ENCODE measurements at regions not wholly inside any gene's neighbourhood (a gene's known extent, or its start where the extent isn't known, plus 50 kb on each side); places are given as distances from the start of the nearest gene placed in this dataset.

- DNase-seq (no peak), ATAC-seq (no peak)
- no peak overlapping the region for H3K4me3 ChIP-seq
- peaks cover 0 to 16% (median 8%) of the 10 kb centered on the region in 9 donors for H3K4me1 ChIP-seq
- intact Hi-C loops (cut with DNase I), result loop anchor here in 6 of 10 donors (5.0 to 10.0 kb wide), 3 partner anchors 287 to 375 kb away; no protein-coding TSS in a partner anchor
- no peak for TF ChIP-seq CTCF (IDR thresholded peaks at IDR 0.05)
- H3K36me3 ChIP-seq, result no peaks in the 10 kb centered on the region
- WGBS, 2 donors, result 85 to 88% methylated on average over 3 of the region's 3 CpGs
- H3K27ac ChIP-seq, result no peak overlapping the region
- no peaks in the 10 kb centered on the region for H3K27me3 ChIP-seq
- peaks cover 0 to 9% (median 0%) of the 10 kb centered on the region in 11 donors for H3K9me3 ChIP-seq
These were observed 637.8 kb upstream of the PKDCC start for GRCh38 chr2:41410011-41410410.

GRCh38 chr2:41413813-41414485, 633.9 kb upstream of the PKDCC start:
- no peaks in the 10 kb centered on the region for H3K27me3 ChIP-seq
- H3K4me1 ChIP-seq, result peaks cover 0 to 9% (median 0%) of the 10 kb centered on the region in 9 donors
- H3K4me3 ChIP-seq, result no peak overlapping the region
- intact Hi-C loops (cut with DNase I), result loop anchor here in 8 of 10 donors (2.0 to 10.0 kb wide), 4 partner anchors 283 to 371 kb away; no protein-coding TSS in a partner anchor
- peak in 4 of 8 donors; percentile 51 to 65 (median 60) for ATAC-seq
- peaks cover 0 to 9% (median 0%) of the 10 kb centered on the region in 11 donors for H3K9me3 ChIP-seq
- TF ChIP-seq CTCF (IDR thresholded peaks at IDR 0.05), result no peak
- peak overlapping the region in 2 of 10 donors; percentile 18 to 38 for H3K27ac ChIP-seq
- no peak for DNase-seq
- 48 to 62% methylated on average over 4 of the region's 4 CpGs for WGBS, 2 donors
- no peaks in the 10 kb centered on the region for H3K36me3 ChIP-seq

GRCh38 chr2:41414486-41415230, 633.2 kb upstream of the PKDCC start:
- H3K9me3 ChIP-seq, result peaks cover 0 to 9% (median 0%) of the 10 kb centered on the region in 11 donors
- DNase-seq, result no peak
- peak overlapping the region in 1 of 10 donors; percentile 7 for H3K27ac ChIP-seq
- peak in 5 of 8 donors; percentile 31 to 63 (median 42) for ATAC-seq
- intact Hi-C loops (cut with DNase I), result loop anchor here in 8 of 10 donors (2.0 to 10.0 kb wide), 4 partner anchors 283 to 370 kb away; no protein-coding TSS in a partner anchor
- peaks cover 0 to 9% (median 0%) of the 10 kb centered on the region in 9 donors for H3K4me1 ChIP-seq
- TF ChIP-seq CTCF (IDR thresholded peaks at IDR 0.05), result peak; percentile 35 to 69 (median 60)
- 64 to 70% methylated on average over 5 of the region's 5 CpGs for WGBS, 2 donors
- no peaks in the 10 kb centered on the region for H3K27me3 ChIP-seq
- H3K36me3 ChIP-seq, result no peaks in the 10 kb centered on the region
- H3K4me3 ChIP-seq, result no peak overlapping the region

- TF ChIP-seq CTCF (IDR thresholded peaks at IDR 0.05), result no peak
- H3K27me3 ChIP-seq, result no peaks in the 10 kb centered on the region
- H3K4me1 ChIP-seq, result peaks cover 0 to 24% (median 10%) of the 10 kb centered on the region in 9 donors
- whole genome bisulfite sequencing, 2 donors, result 64 to 81% methylated on average over 1 of the region's 1 CpG
- no peaks in the 10 kb centered on the region for H3K36me3 ChIP-seq
- H3K4me3 ChIP-seq, result no peak overlapping the region
- DNase-seq (no peak), ATAC-seq (no peak)
- H3K9me3 ChIP-seq, result peaks cover 0 to 3% (median 0%) of the 10 kb centered on the region in 11 donors
- intact Hi-C loops (cut with DNase I), result loop anchor here in 3 of 10 donors (5.0 to 10.0 kb wide), 3 partner anchors 280 to 367 kb away; no protein-coding TSS in a partner anchor
- no peak overlapping the region for H3K27ac ChIP-seq
These were observed 630.3 kb upstream of the PKDCC start for GRCh38 chr2:41417511-41417910.

Measured in heart right ventricle (tissue), 16 donors.